Calu3 (cell line): ENCODE measurements at regions not wholly inside any gene's neighbourhood (a gene's known extent, or its start where the extent isn't known, plus 50 kb on each side); places are given as distances from the start of the nearest gene placed in this dataset.

Experiments
- BruUV-seq: library from RNA; stranded (reverse); fragments of 400-500 nt; replicated peaks from 2 replicates; lab custom pipeline; 2021; lab: Mats Ljungman, UMichigan
- CTCF ChIA-PET: fragments of 300-600 bp; sonication (Branson Sonifier 250); formaldehyde crosslinking; loops from one replicate; lab custom pipeline; 2022; ENCODE audit warnings: antibody characterized with exemption; lab: Charles Lee
- DNase-seq: peaks from one replicate; pipeline ENCODE4 v3.0.0; 2022
- H3K27ac Mint-ChIP-seq: one replicate; pipeline ENCODE4 v1.8.0; 2022; ENCODE audit warnings: mixed read lengths; ENCODE audit not compliant: unreplicated experiment
- H3K27me3 Mint-ChIP-seq: one replicate; pipeline ENCODE4 v1.8.0; 2022; ENCODE audit warnings: mixed read lengths; ENCODE audit not compliant: unreplicated experiment
- H3K36me3 Mint-ChIP-seq: one replicate; pipeline ENCODE4 v1.8.0; 2022; ENCODE audit warnings: mild to moderate bottlenecking, moderate library complexity, mixed read lengths; ENCODE audit not compliant: insufficient read depth, unreplicated experiment
- H3K4me1 Mint-ChIP-seq: one replicate; pipeline ENCODE4 v1.8.0; 2022; ENCODE audit warnings: mild to moderate bottlenecking, low read depth, mixed read lengths; ENCODE audit not compliant: unreplicated experiment
- H3K4me3 Mint-ChIP-seq: one replicate; pipeline ENCODE4 v1.8.0; 2022; ENCODE audit warnings: mild to moderate bottlenecking, low read depth, moderate library complexity, mixed read lengths; ENCODE audit not compliant: unreplicated experiment
- H3K9me3 Mint-ChIP-seq: one replicate; pipeline ENCODE4 v1.8.0; 2022; ENCODE audit warnings: low read depth, mixed read lengths; ENCODE audit not compliant: unreplicated experiment
- intact Hi-C: fragments of 100-400 bp; cut with micrococcal nuclease; formaldehyde crosslinking; loops from one replicate; pipeline ENCODE4 v1.10.0; 2022; ENCODE audit not compliant: unreplicated experiment
- TF ChIP-seq, protein P1 (sequence below): fragments of 200-600 bp; IDR thresholded peaks from one replicate; pipeline ENCODE4 v1.8.0; 2022; ENCODE audit warnings: antibody characterized with exemption; ENCODE audit not compliant: unreplicated experiment

DNA sequence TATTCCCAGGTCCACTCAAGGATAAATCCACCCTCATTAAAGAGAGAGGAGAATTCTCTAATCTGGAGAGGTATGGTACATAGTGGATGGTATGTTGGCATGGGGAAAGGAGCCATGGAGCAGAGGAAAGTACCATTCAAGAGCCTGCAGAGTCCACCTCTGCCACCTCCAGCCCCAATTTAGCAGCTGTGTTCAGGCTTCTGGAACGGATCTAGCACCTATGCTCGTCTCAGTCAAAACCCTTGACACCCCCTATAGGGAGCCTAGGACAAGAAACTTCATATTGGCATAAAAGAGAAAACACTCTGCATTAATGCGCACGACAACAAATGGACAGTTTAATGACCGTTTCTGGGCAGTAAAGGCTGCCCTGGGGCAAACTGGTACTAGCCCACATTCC is 161.1 kb upstream of the FAM78B start:
- Mint-ChIP-seq H3K9me3 (no peaks in the 10 kb centered on the region), H3K27me3 (peaks cover 48% of the 10 kb centered on the region), H3K36me3 (no peaks in the 10 kb centered on the region), H3K4me3 (no peak overlapping the region), H3K4me1 (no peaks in the 10 kb centered on the region), H3K27ac (no peak overlapping the region)
- TF ChIP-seq, protein P1, sequence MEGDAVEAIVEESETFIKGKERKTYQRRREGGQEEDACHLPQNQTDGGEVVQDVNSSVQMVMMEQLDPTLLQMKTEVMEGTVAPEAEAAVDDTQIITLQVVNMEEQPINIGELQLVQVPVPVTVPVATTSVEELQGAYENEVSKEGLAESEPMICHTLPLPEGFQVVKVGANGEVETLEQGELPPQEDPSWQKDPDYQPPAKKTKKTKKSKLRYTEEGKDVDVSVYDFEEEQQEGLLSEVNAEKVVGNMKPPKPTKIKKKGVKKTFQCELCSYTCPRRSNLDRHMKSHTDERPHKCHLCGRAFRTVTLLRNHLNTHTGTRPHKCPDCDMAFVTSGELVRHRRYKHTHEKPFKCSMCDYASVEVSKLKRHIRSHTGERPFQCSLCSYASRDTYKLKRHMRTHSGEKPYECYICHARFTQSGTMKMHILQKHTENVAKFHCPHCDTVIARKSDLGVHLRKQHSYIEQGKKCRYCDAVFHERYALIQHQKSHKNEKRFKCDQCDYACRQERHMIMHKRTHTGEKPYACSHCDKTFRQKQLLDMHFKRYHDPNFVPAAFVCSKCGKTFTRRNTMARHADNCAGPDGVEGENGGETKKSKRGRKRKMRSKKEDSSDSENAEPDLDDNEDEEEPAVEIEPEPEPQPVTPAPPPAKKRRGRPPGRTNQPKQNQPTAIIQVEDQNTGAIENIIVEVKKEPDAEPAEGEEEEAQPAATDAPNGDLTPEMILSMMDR, result no peak
- no TSS peak for BruUV-seq
- intact Hi-C loops, result no loop called here
- no peak for DNase-seq
- CTCF ChIA-PET, result no interaction called here

DNA sequence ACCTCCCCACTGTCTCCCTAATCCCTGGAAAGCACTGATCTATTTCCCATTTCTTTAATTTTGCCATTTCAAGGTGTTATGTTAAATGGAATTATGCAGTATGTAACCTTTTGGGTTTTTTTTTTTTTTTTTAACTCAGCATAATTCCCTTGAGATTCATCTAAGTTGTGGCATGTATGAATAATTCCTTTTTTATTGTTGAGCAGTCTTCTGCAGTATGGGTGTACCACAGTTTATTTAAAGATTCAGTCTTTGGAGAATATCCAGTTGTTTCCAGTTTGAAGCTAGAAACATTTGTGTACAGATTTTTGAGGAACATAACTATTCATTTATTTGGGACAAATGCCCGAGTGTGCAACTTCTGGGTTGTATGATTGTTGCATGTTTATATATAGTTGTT is 162.2 kb upstream of the FAM78B start:
- H3K27ac Mint-ChIP-seq, result no peak overlapping the region
- H3K9me3 Mint-ChIP-seq, result no peaks in the 10 kb centered on the region
- BruUV-seq, result no TSS peak
- no peak overlapping the region for H3K4me3 Mint-ChIP-seq
- intact Hi-C loops, result no loop called here
- TF ChIP-seq, protein P1, result no peak
- H3K4me1 Mint-ChIP-seq, result no peaks in the 10 kb centered on the region
- peaks cover 37% of the 10 kb centered on the region for H3K27me3 Mint-ChIP-seq
- CTCF ChIA-PET, result interaction anchor here (0.7 kb wide), 2 partner anchors 644 to 905 kb away, joined by 3 read pairs; no protein-coding TSS in a partner anchor
- no peaks in the 10 kb centered on the region for H3K36me3 Mint-ChIP-seq
- DNase-seq, result no peak

DNA sequence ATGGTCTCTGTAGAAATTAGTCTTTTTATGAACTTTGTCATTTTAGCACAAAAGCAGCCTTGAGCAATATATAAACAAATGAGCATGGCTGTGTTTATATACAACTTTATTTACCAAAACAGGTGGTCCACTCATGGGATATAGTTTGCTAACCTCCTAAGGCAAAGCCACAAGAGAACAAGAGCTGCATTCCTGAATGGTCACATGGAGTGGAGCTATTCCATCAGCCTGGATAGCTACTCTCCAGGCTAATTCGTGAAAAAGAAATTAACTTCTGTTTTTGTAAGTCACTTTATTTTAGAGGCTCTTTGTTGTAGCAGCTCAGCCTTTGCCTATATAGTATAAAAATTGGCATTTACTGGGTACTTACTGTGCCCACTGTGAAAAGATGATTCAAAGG is 163.3 kb upstream of the FAM78B start:
- CTCF ChIA-PET, result no interaction called here
- no TSS peak for BruUV-seq
- TF ChIP-seq, protein P1, result no peak
- H3K27me3 Mint-ChIP-seq, result peaks cover 39% of the 10 kb centered on the region
- intact Hi-C loops, result no loop called here
- H3K4me1 Mint-ChIP-seq, result no peaks in the 10 kb centered on the region
- DNase-seq, result no peak
- no peak overlapping the region for H3K27ac Mint-ChIP-seq
- H3K36me3 Mint-ChIP-seq, result no peaks in the 10 kb centered on the region
- no peaks in the 10 kb centered on the region for H3K9me3 Mint-ChIP-seq
- no peak overlapping the region for H3K4me3 Mint-ChIP-seq

DNA sequence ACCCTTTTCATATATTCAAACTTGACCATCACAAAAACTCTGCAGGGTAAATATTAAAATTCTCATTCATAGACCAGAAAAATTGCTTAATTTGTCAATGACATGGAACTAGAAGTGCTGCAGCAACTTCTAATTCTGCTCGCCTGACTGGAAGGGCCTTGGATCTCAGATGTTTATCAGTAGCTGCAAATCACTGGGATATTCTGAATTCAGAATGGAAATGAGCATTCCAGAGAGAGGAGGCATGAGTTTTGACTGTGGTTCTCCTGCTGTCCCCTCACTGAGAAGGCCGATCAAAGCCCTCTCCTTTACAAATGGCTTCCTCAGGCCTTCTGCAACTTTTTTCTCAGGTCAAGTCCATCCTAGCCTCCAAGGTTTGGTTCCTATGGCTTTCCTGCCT is 171.3 kb upstream of the FAM78B start:
- intact Hi-C loops, result no loop called here
- H3K36me3 Mint-ChIP-seq, result no peaks in the 10 kb centered on the region
- no peak overlapping the region for H3K4me3 Mint-ChIP-seq
- peaks cover 23% of the 10 kb centered on the region for H3K27me3 Mint-ChIP-seq
- BruUV-seq, result no TSS peak
- H3K9me3 Mint-ChIP-seq, result no peaks in the 10 kb centered on the region
- TF ChIP-seq, protein P1, result no peak
- no peaks in the 10 kb centered on the region for H3K4me1 Mint-ChIP-seq
- DNase-seq, result no peak
- H3K27ac Mint-ChIP-seq, result no peak overlapping the region
- CTCF ChIA-PET, result no interaction called here
